22Rv1 (cell line): ENCODE measurements at regions not wholly inside any gene's neighbourhood (a gene's known extent, or its start where the extent isn't known, plus 50 kb on each side); places are given as distances from the start of the nearest gene placed in this dataset.

Source experiments
- ZFX ChIP-seq: fragments of 450-650 bp; IDR thresholded peaks from 2 replicates; pipeline ENCODE4 v1.6.1; 2017; ENCODE audit warnings: antibody characterized with exemption, borderline replicate concordance
- TF ChIP-seq, protein P1 (sequence below): fragments of 450-650 bp; IDR thresholded peaks from 2 replicates; pipeline ENCODE4 v1.5.1; 2017; ENCODE audit warnings: mild to moderate bottlenecking

DNA sequence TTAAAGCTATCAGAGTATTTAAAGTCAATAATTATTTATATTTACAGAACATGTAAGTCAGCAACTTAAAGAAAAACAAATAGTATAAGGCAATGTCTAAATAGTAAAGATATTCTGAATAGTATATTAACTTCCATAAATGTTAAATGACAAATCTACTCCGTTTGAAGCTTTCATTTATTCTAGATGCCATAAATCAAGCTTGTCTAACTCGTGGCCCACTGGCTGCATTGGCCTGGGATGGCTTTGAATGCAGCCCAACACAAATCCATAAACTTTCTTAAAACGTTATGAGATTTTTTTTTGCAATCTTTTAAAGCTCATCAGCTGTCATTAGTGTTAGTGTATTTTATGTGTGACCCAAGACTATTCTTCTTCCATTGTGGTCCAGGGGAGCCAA lies 1117.1 kb upstream of the PCDH9 start:
- TF ChIP-seq, protein P1, sequence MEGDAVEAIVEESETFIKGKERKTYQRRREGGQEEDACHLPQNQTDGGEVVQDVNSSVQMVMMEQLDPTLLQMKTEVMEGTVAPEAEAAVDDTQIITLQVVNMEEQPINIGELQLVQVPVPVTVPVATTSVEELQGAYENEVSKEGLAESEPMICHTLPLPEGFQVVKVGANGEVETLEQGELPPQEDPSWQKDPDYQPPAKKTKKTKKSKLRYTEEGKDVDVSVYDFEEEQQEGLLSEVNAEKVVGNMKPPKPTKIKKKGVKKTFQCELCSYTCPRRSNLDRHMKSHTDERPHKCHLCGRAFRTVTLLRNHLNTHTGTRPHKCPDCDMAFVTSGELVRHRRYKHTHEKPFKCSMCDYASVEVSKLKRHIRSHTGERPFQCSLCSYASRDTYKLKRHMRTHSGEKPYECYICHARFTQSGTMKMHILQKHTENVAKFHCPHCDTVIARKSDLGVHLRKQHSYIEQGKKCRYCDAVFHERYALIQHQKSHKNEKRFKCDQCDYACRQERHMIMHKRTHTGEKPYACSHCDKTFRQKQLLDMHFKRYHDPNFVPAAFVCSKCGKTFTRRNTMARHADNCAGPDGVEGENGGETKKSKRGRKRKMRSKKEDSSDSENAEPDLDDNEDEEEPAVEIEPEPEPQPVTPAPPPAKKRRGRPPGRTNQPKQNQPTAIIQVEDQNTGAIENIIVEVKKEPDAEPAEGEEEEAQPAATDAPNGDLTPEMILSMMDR: no peak
- no peak for TF ChIP-seq ZFX
